HG03103 (cell line): ENCODE measurements at regions not wholly inside any gene's neighbourhood (a gene's known extent, or its start where the extent isn't known, plus 50 kb on each side); places are given as distances from the start of the nearest gene placed in this dataset.

Experiments
- ATAC-seq: cut with Tn5 transposase; IDR thresholded peaks from one replicate; pipeline ENCODE4 v1.9.1; 2021; ENCODE audit warnings: low read depth; ENCODE audit not compliant: unreplicated experiment

DNA sequence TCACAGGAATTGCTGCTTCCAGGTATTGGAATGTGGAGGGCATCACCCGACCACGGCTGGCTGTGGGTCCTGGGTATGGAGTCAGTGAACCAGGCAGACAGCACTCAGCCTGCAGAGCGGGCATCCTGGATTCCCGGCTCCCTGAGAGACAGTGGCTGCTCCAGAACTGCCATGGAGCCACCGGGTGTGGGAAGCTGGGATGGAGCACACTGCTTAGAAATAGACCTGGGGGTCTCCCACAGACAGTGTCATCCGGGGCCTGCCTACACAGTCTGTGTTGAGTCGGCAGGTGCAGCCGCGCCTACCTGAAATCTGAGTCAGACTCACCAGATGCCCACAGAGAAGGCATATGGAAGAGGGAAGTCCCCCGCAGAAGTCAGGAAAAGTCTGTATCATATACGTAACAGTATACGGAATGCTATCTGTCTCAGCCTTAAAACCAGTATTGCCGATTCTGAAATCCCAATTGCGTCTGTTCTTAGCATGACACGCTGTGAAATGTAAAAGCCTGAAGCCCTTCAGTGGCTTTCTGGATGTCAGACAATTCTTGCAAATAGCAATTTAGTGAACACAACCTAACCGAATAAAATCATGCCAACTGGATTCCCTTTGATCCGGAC lies 509.7 kb upstream of the MYT1L start:
- ATAC-seq, result no peak

DNA sequence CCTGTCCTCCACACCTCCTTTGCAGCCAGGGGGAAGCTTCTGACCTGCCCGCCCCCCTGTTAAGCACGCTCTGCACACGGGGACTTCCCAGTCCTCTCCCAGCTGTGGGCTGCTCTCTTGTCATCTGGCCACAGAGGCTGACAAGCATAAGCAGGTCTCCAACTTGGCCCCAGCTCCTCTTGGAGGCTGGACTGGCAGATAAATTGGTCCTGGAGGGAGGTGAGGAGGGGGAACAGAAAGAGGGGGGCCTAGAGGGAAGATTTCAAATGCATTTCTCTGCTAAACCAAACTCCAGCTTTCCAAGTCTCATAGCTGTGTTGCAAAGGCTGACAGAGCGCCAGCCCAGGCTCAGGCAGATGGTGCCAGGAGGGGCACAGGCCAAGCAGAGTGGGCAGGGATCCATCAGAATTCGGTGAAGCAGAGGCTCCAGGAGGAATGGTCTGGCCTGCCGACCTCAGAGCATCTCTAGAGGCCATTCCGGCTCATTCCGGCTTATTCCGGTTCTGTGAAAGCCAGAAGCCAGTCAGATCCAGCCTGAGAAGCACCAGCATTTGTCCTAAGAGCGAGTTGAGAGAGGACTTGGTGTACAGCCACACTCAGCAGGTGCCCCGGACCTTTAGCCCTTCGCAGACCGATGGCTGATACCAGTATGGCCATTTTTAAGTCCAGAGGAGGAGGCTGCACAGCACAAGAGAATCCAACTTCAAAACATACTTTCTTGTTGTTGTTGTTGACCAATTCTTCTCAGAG lies 508.9 kb upstream of the MYT1L start:
- no peak for ATAC-seq

DNA sequence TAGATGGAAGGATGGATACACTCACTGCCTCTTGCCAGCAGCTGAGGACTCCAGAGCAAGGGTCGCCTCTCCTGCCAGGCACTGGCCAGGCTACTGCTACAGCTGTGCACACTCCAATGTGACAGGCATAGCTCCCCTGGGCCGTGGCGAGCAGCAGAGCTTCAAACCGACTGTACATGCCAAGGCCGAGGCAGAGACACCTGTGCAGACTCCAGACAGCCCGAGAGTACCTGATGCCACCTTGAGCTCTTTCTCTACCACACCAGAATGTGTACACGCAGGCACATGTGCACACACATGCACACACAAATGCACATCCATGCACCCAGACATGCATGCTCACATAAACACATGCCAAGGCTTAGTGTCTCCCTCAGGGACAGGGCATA lies 508.3 kb upstream of the MYT1L start:
- ATAC-seq, result no peak

DNA sequence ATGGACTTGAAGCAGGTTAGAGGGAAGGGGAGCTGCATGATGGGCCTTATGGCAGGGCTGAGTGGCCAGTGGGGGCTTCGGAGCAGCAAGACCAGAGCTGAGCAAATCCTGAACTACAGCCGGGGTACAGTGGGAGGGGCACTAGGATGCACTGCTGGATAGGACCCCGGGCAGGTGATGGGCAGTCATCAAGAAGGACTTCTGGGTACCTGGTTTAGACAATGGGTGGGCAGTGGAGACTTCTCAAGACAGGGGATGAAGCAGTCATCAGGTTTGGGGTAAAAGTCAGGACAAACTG lies 507.4 kb upstream of the MYT1L start:
- no peak for ATAC-seq

DNA sequence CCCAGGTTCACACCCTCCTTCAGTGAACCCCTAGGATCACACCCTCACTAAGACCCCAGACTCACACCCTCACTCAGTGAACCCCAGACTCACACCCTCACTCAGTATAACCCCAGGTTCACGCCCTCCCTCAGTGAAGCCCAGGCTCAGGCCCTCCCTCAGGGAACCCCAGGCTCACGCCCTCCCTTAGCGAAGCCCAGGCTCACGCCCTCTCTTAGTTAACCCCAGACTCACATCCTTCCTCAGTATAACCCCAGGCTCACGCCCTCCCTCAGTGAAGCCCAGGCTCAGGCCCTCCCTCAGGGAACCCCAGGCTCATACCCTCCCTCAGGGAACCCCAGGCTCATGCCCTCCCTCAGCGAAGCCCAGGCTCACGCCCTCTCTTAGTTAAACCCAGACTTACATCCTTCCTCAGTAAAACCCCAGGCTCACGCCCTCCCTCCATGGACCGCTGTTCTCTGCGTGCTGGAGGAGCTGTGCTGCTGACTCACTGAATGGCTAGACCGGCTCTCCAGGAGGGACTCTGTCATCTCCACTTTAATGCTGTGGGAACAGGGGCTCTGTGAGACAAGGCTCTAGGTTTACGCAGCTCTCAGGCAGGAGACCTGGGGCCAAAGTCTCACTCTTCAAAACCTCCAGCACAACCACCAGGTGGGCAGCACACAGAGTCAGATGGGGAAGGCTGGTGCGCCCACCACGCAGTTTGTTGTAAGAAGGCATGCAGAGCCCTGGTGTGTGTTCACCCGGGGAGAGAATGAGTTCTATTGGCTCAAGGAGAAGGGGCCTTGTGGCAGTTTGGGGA lies 506.9 kb upstream of the MYT1L start:
- ATAC-seq, result no peak

DNA sequence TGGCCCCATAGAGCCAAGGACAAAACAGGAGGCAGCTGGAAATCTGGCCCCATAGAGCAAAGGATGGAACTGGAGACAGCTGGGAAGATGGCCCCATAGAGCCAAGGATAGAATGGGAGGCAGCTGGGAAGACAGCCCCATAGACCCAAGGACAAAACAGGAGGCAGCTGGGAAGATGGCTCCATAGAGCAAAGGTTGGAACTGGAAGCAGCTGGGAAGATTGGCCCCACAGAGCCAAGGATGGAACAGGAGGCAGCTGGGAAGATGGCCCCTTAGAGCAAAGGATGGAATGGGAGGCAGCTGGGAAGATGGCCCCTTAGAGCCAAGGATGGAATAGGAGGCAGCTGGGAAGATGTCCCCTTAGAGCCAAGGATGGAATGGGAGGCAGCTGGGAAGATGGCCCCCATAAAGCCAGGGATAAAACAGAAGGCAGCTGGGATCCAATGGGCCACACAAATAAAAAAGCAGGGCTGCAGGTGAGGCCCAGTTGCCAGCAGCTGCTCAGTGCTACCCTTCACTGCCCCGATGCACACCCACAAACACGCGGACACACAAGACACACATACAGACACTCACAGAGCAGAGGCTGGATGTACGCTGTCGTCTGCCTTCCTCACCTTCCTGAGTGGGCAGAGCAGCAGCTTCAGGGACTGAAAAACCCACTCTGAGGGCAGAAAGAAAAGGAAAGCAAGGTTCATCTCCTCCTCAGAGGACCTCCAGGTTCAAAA lies 505.4 kb upstream of the MYT1L start:
- ATAC-seq, result no peak

DNA sequence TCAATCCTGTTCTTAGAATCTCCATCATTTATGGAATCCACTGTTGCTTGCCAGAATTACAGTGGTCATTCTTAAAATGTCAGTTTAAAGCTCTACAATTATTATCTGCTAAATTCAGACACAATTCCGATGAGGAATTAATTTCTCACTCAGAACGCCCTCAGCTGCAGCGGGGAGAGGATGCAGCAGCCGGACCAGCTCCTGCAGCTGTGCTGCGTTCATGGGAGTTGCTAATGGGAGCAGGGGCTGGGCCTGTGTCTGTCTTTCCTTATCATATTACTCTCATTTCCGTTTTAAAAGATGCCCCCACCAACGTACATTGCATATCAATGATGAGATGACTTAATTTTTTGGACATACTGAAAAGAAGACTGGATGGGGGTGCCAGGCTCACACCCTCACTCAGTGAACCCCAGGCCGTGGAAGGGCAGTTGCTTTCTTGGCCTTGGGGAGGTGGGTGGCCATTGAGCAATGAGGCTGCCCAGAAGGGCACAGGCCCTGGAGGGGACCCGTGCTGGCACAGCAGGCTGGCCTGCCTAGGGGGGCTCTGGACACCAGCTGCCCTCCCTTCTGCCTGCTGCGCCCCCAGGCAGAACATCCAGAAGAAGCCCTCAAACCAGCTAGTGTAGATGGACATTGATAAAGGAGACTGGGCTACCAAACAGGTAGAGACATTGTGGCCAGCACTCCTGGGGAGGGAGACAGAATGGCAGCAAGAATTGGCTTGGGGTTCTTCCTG lies 503.6 kb upstream of the MYT1L start:
- no peak for ATAC-seq

DNA sequence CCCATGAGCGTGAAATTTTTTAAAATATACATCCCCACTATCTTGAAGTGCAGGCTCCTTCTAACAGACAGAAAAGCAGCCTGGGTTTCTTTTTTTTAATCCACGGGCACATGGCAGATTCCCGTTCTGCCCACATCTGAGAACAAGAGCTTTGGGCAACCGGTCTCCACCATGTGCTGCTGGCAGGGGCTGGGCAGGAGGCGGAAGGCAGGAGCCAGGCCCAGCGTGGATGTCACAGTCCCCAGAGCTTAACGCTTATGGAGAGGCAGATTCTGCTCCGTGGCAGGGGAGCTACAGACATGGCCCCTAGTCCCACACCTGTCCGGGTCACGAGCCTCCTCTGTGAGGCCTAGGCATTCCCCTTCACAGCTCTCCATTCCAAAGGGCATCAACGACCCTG lies 503.0 kb upstream of the MYT1L start:
- no peak for ATAC-seq

DNA sequence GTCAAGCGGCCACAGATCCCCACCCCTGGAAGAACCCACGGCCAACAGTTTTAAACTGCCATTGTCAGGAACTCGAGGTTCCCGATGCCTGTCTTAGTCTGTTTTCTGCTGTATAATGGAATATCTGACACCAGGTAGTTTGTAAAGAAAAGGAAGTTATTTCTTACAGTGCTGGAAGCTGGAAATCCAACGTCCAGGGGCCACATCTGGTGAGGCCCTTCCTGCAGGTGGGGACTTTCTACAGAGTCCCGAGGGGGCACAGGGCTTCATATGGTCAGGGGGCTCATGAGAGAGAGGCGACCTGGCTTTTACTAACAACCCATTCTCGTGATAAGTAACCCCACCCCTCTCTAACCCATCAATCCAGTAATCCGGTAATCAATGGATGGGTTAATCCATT lies 501.6 kb upstream of the MYT1L start:
- ATAC-seq, result no peak

DNA sequence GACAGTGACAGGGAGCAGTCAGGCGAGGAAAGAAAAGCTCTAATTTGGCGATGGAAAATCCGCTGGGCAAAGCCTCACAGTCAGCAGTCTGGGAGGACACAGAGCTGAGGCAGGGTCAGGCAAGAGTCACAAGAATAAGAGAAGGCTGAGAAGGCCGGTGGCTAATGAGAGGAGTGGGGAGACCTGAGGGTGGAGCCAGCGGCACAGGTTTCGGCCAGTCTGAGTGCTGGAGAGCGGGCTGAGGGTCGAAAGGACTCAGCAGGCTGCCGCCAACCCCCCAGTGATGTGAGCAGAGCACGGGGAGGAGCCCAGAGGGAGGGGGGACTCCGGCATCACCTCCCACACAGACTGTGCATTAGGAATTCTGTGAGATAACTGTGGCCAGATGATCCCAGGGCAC lies 500.6 kb upstream of the MYT1L start:
- ATAC-seq, result no peak

DNA sequence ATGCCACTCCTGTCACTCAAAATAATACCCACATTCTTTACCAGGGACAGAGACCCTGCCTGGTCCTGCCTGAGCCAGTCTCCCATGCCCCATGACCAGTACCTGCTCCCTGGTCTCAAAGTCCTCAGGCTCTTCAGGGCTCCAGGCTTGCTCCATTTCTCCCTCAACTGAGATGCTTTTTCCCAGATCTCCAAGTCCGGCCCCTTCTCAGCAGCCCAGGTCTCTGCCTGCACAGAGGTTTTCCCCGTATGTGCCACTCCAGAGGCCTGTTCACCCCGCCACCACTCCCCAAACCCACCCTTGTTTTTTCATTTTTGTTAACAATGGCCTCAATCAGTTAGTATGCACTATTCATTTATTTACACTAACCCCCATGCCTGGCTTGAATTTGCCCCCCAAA lies 499.5 kb upstream of the MYT1L start:
- ATAC-seq, result no peak

DNA sequence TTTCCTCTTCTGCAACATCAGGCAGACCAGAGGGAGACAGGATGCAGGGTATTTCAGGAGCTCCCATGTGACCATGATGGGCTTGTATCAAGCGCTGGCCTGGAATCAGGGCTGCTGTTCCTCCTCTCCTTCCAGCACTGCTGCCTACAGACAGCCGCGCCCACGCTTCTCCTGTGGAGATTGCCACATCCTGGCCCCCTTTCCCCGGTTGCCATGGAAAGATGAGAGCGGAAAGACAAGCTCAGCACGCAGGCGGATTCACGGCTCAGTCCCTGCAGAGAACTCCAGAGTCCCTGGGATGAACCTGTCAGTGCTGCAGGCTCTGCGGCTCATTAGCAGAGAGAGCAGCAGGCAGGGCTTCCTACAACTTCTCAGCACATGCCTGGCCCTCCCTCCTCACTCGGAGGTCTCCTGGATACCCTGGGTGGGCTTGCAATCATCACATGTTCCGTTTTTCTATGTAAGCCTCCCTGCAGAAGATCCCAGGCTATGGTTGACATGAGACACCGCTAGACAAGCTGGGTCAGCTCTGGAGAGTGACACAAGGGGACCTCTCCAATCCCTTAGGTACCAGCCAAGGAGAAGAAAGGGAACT lies 497.8 kb upstream of the MYT1L start:
- no peak for ATAC-seq

DNA sequence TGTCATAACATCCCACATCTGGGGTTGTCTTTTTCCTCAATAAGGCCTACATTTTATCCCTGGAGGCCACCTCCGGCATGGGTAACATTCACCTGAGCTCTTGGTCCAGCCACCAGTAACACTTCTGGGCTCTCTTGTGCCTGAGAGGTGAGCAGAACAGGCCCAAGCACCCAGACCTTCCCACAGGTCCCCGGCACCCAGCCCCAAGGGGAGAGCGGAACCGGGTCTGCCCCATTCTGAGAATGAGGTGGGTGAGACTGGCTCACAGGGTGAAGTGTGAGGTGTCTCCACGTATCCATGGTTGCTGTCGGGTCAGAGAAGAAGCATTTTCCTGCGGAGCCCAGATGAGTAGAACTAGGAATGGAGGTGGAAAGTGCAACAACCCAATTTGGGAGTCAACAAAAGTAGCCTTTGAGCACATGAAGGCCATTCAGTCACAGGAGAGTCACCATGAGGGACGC lies 496.7 kb upstream of the MYT1L start:
- no peak for ATAC-seq

DNA sequence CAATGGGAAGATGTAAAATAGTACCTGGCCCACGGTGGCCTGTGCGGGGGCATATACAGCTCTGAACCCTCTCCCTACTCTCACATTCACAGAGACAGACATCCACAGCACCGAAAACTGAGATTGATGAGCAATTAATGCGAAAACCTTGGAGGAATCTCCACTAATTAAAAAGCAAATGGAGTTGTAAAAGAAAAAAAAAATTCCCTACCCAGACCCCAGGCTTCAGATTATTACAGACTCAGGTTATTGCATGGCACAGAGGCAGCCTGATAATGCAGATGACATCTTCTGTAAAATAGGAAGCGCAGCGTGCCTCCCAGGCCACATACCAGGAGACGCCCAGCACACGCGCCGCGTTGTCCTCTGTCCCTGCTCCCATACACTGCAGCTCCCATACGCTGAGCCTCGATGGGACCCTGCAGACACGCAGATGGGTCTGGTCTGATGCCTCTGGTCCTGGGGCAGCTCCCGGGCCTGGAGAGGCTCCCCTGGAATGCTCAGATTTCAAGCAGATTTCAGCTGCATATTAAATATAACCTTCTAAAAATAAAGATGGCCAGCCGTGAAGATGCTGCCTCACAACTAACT lies 496.1 kb upstream of the MYT1L start:
- ATAC-seq, result no peak

DNA sequence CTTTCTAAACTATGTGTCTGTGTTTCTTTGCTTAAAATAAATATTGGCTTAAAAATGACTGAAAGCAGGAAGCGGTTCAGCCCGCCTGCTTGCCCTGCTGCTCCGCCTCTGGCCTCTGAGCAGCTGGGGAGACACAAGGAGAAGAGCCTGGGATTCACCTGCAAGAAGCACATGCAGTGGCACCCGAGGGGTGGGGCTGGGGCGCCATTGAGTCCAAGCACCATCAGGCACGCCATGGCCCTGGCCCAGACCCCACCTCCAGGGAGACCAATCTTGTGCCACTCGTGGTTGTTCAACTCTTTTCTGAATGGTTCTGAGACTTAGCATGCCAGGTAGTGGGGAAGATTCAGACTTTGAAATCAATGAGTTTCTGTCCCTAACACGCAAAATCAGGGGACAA lies 495.5 kb upstream of the MYT1L start:
- no peak for ATAC-seq

DNA sequence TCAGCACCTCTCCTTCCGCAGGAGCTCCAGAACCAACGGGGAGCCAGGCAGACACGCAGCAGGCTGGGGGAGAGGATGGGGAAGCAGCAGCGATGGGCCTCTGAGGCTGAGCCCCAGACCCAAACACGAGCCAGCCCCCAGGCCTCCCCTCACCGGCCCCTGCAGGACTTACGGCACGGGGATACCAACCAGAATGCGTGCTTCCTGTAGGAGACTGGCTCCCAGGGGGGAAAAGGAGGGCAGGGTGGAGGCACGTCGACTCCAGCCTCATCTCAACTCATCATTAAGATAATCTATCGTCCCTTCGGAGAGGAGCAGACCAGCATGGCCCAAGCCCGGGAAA lies 495.1 kb upstream of the MYT1L start:
- ATAC-seq, result no peak

DNA sequence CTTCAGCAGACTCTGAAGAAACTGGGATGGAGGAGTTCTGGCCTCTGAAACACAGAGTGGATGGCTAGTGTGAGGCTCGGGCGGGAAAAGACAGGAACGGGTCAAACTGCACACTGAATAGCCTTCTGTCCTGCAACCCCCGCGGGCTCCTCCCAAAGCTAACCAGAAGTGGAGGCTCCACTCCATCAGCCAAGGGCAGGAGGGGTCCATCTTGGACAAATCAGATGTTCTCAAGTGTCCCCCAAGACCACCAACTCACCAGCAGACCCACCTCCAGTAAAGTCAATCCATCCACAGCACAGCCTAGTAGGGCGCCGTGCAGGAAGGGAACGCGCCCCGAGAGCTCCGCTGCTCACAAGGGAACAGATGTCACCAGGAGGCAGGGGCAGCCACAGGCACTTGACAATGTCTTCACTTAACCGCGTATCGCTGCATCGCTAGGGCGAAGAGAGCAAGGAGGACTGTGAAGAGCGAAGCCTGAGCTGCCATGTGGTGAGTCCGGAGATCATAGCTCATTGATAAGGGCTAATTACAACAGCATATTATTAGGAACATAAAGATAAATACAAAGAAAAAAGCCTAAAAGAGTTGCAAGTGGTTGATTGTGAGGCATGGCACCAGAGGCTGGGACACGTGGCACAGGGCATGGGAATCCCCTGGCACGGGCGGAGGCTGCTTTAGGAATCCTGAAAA lies 494.6 kb upstream of the MYT1L start:
- ATAC-seq, result no peak

DNA sequence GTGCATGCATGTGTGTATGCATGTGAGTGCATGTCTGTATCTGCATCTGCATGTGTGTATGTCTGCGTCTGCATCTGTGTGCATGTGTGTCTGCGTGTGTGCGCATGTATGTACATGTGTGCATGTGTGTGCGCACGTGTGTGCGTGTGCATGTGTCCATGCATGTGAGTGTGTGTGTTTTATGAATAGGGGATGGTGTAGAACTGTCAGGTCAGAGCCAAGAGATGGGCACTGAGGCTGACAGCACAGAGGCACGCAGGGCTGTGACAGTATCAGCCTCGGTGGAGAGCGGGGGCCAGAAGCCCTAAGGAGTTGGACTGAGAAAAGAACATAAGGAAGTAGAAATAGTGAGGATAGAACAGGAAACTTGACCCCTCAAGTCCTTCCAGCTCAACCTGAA lies 494.0 kb upstream of the MYT1L start:
- no peak for ATAC-seq

DNA sequence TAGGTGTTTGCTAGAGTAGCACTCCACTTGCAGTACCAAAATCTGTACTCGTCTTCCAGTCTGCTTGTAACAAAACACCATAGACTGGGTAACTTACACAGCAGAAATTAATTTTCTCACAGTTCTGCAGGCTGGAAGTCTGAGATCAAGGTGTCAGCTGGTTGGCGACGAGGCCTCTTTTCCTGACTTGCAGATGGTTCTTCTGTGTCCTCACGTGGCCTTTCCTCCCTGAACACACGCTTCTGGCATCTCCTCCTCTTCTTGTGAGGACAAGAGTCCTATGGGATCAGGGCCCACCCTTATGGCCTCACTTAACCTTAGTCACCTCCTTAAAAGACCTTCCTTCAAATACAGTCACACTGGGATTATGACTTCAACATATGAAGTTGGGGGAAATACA lies 493.5 kb upstream of the MYT1L start:
- no peak for ATAC-seq
